ENCODE measurements at regions not wholly inside any gene's neighbourhood (a gene's known extent, or its start where the extent isn't known, plus 50 kb on each side); places are given as distances from the start of the nearest gene placed in this dataset.

GRCh38 chr20:16124491-16124890 is 448.8 kb downstream of the KIF16B start:
- no peak for DNase-seq (ENCODE audit: low read depth in 4 of 4, low spot score in 3 of 4)

GRCh38 chr20:16123623-16124022 is 449.6 kb downstream of the KIF16B start:
- DNase-seq (ENCODE audit: low read depth in 4 of 4, low spot score in 3 of 4): no peak

GRCh38 chr20:16119909-16120308 is 453.3 kb downstream of the KIF16B start:
- DNase-seq (ENCODE audit: low read depth in 4 of 4, low spot score in 3 of 4): no peak

- no peak for DNase-seq (ENCODE audit: low read depth in 4 of 4, low spot score in 3 of 4)
Measured at GRCh38 chr20:16115911-16116552, 457.2 kb downstream of the KIF16B start.

GRCh38 chr20:16113736-16114135 is 459.5 kb downstream of the KIF16B start:
- DNase-seq (ENCODE audit: low read depth in 4 of 4, low spot score in 3 of 4): no peak

GRCh38 chr20:16111852-16112412 is 461.3 kb downstream of the KIF16B start:
- no peak for DNase-seq (ENCODE audit: low read depth in 4 of 4, low spot score in 3 of 4)

GRCh38 chr20:16111172-16111832 is 461.9 kb downstream of the KIF16B start:
- no peak for DNase-seq (ENCODE audit: low read depth in 4 of 4, low spot score in 3 of 4)

GRCh38 chr20:16107172-16107870 is 465.9 kb downstream of the KIF16B start:
- DNase-seq (ENCODE audit: low read depth in 4 of 4, low spot score in 3 of 4): no peak

- no peak for DNase-seq (ENCODE audit: low read depth in 4 of 4, low spot score in 3 of 4)
Measured at GRCh38 chr20:16106191-16106849, 466.9 kb downstream of the KIF16B start.

- no peak for DNase-seq (ENCODE audit: low read depth in 4 of 4, low spot score in 3 of 4)
Measured at GRCh38 chr20:16104783-16105182, 468.5 kb downstream of the KIF16B start.
